HEK293T (cell line): ENCODE measurements at regions not wholly inside any gene's neighbourhood (a gene's known extent, or its start where the extent isn't known, plus 50 kb on each side); places are given as distances from the start of the nearest gene placed in this dataset.

Experiments
- CTCF ChIA-PET: fragments of 350-600 bp; formaldehyde crosslinking; extraction: SDS; loops from one replicate; lab custom pipeline; 2021; ENCODE audit warnings: antibody characterized with exemption, inconsistent platforms; lab: Yijun Ruan, JAX
- POLR2A ChIA-PET: fragments of 350-600 bp; formaldehyde crosslinking; extraction: SDS; loops from one replicate; lab custom pipeline; 2020; ENCODE audit warnings: antibody characterized with exemption, inconsistent platforms; lab: Yijun Ruan, JAX
- DNase-seq: peaks from one replicate; pipeline ENCODE4 v3.0.0; 2012; ENCODE audit warnings: mixed read lengths; ENCODE audit errors: extremely low spot score
- ARNT ChIP-seq: fragments of 450-650 bp; IDR thresholded peaks from 2 replicates; pipeline ENCODE4 v1.6.1; 2017; ENCODE audit warnings: mild to moderate bottlenecking
- BHLHE40 ChIP-seq: fragments of 450-650 bp; IDR thresholded peaks from 2 replicates; pipeline ENCODE4 v1.6.1; 2016; ENCODE audit warnings: mild to moderate bottlenecking, moderate library complexity, borderline replicate concordance
- CTBP1 ChIP-seq: fragments of 450-650 bp; IDR thresholded peaks from 2 replicates; pipeline ENCODE4 v1.6.1; 2016; ENCODE audit warnings: borderline replicate concordance
- ELF4 ChIP-seq: fragments of 450-650 bp; IDR thresholded peaks from 2 replicates; pipeline ENCODE4 v1.6.1; 2017; ENCODE audit warnings: antibody characterized with exemption
- FOXA1 ChIP-seq: fragments of 450-650 bp; IDR thresholded peaks from 2 replicates; pipeline ENCODE4 v1.6.1; 2016; ENCODE audit warnings: mild to moderate bottlenecking
- FOXK2 ChIP-seq: fragments of 450-650 bp; IDR thresholded peaks from 2 replicates; pipeline ENCODE4 v1.6.1; 2016; ENCODE audit warnings: mild to moderate bottlenecking
- FOXM1 ChIP-seq: fragments of 450-650 bp; IDR thresholded peaks from 2 replicates; pipeline ENCODE4 v1.6.1; 2017; ENCODE audit warnings: mild to moderate bottlenecking, borderline replicate concordance
- HDGF ChIP-seq: fragments of 450-650 bp; IDR thresholded peaks from 2 replicates; pipeline ENCODE4 v1.6.1; 2017; ENCODE audit warnings: antibody characterized with exemption, borderline replicate concordance
- L3MBTL2 ChIP-seq: fragments of 450-650 bp; conservative IDR thresholded peaks from 2 replicates; pipeline ENCODE4 v1.6.1; 2016; ENCODE audit warnings: mild to moderate bottlenecking
- LEF1 ChIP-seq: fragments of 450-650 bp; IDR thresholded peaks from 2 replicates; pipeline ENCODE4 v1.6.1; 2017; ENCODE audit warnings: mild to moderate bottlenecking, borderline replicate concordance
- NFRKB ChIP-seq: fragments of 450-650 bp; IDR thresholded peaks from 2 replicates; pipeline ENCODE4 v1.6.1; 2016; ENCODE audit warnings: mild to moderate bottlenecking, moderate library complexity
- PKNOX1 ChIP-seq: fragments of 450-650 bp; IDR thresholded peaks from 2 replicates; pipeline ENCODE4 v1.6.1; 2016
- SP1 ChIP-seq: fragments of 450-650 bp; IDR thresholded peaks from 2 replicates; pipeline ENCODE4 v1.6.1; 2017
- SUZ12 ChIP-seq: fragments of 450-650 bp; IDR thresholded peaks from 2 replicates; pipeline ENCODE4 v1.6.1; 2016; ENCODE audit warnings: mild to moderate bottlenecking
- TARDBP ChIP-seq: fragments of 450-650 bp; IDR thresholded peaks from 2 replicates; pipeline ENCODE4 v1.6.1; 2016
- ZNF384 ChIP-seq: fragments of 450-650 bp; IDR thresholded peaks from 2 replicates; pipeline ENCODE4 v1.6.1; 2016

GRCh38 chr19:31497709-31498108 is 148.5 kb upstream of the TSHZ3 start:
- no peak for TF ChIP-seq SP1
- no peak for TF ChIP-seq FOXK2
- TF ChIP-seq SUZ12 = no peak
- no peak for TF ChIP-seq NFRKB
- no peak for TF ChIP-seq ARNT
- no peak for TF ChIP-seq LEF1
- no peak for TF ChIP-seq TARDBP
- TF ChIP-seq ELF4 = no peak
- TF ChIP-seq FOXM1 = no peak
- no peak for TF ChIP-seq ZNF384
- DNase-seq = no peak

GRCh38 chr19:31498781-31499180 is 149.5 kb upstream of the TSHZ3 start:
- ChIA-PET CTCF (no interaction called here), POLR2A (no interaction called here)
- no peak for DNase-seq
- TF ChIP-seq CTBP1 = no peak
- no peak for TF ChIP-seq NFRKB
- TF ChIP-seq FOXA1 = no peak
- TF ChIP-seq BHLHE40 = no peak
- TF ChIP-seq FOXM1 = no peak
- TF ChIP-seq ARNT = no peak
- TF ChIP-seq L3MBTL2 = no peak
- no peak for TF ChIP-seq SP1
- no peak for TF ChIP-seq ZNF384
- no peak for TF ChIP-seq FOXK2
- no peak for TF ChIP-seq LEF1
- TF ChIP-seq HDGF = no peak
- no peak for TF ChIP-seq PKNOX1
- no peak for TF ChIP-seq SUZ12
- no peak for TF ChIP-seq TARDBP
- no peak for TF ChIP-seq ELF4

More at GRCh38 chr19:31497709-31498108, 148.5 kb upstream of the TSHZ3 start:
- POLR2A ChIA-PET = no interaction called here
- CTCF ChIA-PET = no interaction called here

- POLR2A ChIA-PET = no interaction called here
- CTCF ChIA-PET = no interaction called here
- TF ChIP-seq FOXM1 (no peak), FOXK2 (no peak), L3MBTL2 (no peak), TARDBP (no peak), FOXA1 (no peak), SUZ12 (no peak), SP1 (no peak), PKNOX1 (no peak), CTBP1 (no peak), ZNF384 (no peak), NFRKB (no peak), ARNT (no peak), ELF4 (no peak), LEF1 (no peak), BHLHE40 (no peak), HDGF (no peak)
- no peak for DNase-seq
Observed at GRCh38 chr19:31499281-31500196, 150.3 kb upstream of the TSHZ3 start.

- POLR2A ChIA-PET = no interaction called here
- CTCF ChIA-PET = no interaction called here
- TF ChIP-seq HDGF (no peak), FOXA1 (no peak)
- DNase-seq = no peak
Observed at GRCh38 chr19:31500197-31500830, 151.1 kb upstream of the TSHZ3 start.

GRCh38 chr19:31500946-31501345 is 151.7 kb upstream of the TSHZ3 start:
- CTCF ChIA-PET = no interaction called here
- POLR2A ChIA-PET = no interaction called here
- DNase-seq = no peak
- TF ChIP-seq LEF1 = no peak
- TF ChIP-seq FOXK2 = no peak
- no peak for TF ChIP-seq NFRKB
- TF ChIP-seq FOXA1 = no peak
- TF ChIP-seq SUZ12 = no peak
- TF ChIP-seq FOXM1 = no peak
- no peak for TF ChIP-seq ZNF384
- TF ChIP-seq ARNT = no peak

- TF ChIP-seq ARNT = no peak
- no peak for TF ChIP-seq BHLHE40
- no peak for TF ChIP-seq ZNF384
- TF ChIP-seq NFRKB = no peak
- no peak for TF ChIP-seq TARDBP
- no peak for TF ChIP-seq LEF1
- TF ChIP-seq ELF4 = no peak
- no peak for TF ChIP-seq SP1
- TF ChIP-seq CTBP1 = no peak
- TF ChIP-seq L3MBTL2 = no peak
- no peak for TF ChIP-seq SUZ12
- no peak for TF ChIP-seq FOXM1
- no peak for TF ChIP-seq HDGF
- no peak for TF ChIP-seq FOXA1
- no peak for TF ChIP-seq PKNOX1
- POLR2A ChIA-PET = no interaction called here
- CTCF ChIA-PET = no interaction called here
- DNase-seq = no peak
Observed at GRCh38 chr19:31501427-31502195, 152.4 kb upstream of the TSHZ3 start.
